ENCODE measurements at regions not wholly inside any gene's neighbourhood (a gene's known extent, or its start where the extent isn't known, plus 50 kb on each side); places are given as distances from the start of the nearest gene placed in this dataset.
"Not testable (repeated sequence)": the region's sequence is repeated elsewhere in the genome, so short reads cannot be mapped to it uniquely, and the experiment has no call there.

- no peak for DNase-seq
Measured at GRCh38 chr1:118297521-118297920, 112.5 kb upstream of the SPAG17 start.

DNA sequence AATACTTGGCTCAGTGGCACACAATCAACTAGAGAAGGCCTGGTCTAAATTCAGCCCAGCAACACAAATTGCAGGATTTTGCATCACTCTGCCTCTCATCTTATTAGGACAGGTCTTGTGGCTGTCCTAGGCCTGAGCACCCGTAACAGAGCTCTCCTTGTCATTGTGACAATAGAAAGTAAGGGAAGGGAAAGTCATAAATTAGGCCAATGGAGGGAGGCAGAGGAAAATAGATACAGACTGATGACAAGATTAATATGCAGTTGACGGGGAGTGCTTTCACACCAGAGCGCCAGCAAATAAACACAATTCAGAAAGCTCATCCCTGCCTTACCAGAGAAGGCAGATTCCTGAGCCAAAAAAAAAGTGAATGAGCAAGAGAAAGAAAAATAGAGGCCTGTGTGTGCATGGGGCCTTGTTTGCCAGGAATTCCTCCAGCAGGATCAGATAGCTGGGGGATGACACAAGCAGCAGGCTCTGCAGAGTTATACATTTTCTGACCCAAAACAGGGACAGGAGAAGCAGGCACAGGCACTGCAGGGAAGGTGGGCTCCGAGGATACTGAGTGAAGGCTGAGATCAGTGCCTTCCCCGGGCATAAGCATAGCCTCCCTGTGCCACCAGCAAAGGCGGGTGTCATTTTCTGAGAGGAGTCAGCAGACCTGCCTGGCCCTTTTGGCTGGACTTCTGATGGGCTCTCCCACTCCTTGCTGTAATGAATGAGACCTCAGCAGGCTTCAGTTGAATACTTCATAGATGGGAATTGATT is 110.0 kb upstream of the SPAG17 start:
- DNase-seq: no peak

- DNase-seq: no peak
Measured at GRCh38 chr1:118291661-118292060, 106.6 kb upstream of the SPAG17 start.

- no peak for DNase-seq
Measured at GRCh38 chr1:118290571-118290970, 105.5 kb upstream of the SPAG17 start.

DNA sequence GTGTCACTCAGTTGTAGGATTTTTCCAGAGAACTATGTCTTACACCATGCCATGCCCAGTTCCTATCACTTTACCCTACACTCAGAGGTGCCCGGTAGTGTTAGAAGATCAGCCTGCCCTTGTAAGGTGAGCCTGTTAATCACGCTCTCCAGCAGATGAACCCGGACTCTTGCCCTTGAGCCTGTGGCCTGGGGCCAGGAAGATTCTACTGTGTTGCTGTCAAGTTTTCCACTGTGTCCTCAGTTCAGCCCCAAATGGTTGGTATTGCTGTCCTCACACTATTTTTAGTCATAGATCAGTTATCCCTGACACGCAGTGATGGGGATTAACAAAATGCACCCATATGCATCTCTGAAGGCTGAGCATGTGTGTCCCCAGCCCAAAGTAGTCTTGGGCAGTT is 105.0 kb upstream of the SPAG17 start:
- no peak for DNase-seq

GRCh38 chr1:118280656-118281055 is 95.6 kb upstream of the SPAG17 start:
- not testable (repeated sequence) for DNase-seq

- DNase-seq: no peak
Measured at GRCh38 chr1:118275472-118276115, 90.6 kb upstream of the SPAG17 start.

DNA sequence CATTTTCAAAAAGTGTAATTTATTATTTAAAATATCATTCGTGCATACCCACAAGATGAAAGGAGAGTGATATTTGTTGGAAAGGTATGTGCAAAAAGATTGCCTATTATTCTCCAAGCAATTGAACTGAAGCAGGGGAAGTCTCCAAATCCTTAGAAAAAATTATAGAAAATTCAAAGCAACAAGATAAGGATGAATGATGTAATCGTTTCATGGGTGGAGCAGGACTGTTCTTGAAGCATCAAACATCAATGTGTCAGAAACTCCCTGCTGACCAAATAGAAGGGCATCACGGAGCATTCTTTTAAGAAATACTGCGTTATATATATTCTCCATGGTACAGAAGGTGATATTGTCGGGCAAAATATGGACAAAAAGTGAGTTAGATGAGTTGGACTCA is 87.9 kb upstream of the SPAG17 start:
- DNase-seq: no peak

DNA sequence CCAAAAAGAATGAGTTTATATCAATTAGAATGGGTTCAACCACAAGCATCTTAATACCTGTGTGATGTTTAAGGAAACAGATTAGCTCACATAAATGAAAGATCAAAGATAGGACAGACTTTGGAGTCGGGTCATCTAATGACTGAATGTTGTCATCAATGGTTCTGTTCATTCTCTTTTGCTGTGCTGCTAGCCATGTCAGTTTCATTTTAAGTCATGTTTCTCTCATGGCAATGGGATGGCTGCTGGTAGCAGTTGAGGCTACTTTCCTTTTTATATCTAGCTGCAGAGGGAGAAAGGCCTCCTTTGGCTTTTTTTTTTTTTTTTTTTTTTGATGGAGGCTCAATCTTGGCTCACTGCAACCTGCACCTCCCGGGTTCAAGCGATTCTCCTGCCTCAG is 86.9 kb upstream of the SPAG17 start:
- no peak for DNase-seq

GRCh38 chr1:118269598-118269997 is 84.6 kb upstream of the SPAG17 start:
- no peak for DNase-seq

- no peak for DNase-seq
Measured at GRCh38 chr1:118266436-118266835, 81.4 kb upstream of the SPAG17 start.

DNA sequence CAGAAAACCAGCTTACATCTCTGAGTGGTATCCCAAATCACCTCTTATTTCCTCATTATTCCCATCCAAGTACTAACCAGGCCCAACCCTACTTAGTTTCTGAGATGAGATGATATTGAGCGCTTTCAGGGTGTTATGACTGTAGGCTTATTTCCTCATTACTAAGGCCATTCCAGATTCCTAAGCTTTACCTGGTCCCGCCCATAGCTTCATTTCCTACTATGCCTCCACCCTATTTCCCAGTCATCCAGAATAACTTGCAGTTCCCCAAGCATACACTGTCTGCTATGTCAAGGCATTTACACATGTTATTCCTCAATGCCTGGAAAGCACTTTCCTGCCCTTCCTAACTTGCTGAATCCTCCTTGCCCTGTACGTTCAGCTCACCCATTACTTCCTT is 79.3 kb upstream of the SPAG17 start:
- no peak for DNase-seq

DNA sequence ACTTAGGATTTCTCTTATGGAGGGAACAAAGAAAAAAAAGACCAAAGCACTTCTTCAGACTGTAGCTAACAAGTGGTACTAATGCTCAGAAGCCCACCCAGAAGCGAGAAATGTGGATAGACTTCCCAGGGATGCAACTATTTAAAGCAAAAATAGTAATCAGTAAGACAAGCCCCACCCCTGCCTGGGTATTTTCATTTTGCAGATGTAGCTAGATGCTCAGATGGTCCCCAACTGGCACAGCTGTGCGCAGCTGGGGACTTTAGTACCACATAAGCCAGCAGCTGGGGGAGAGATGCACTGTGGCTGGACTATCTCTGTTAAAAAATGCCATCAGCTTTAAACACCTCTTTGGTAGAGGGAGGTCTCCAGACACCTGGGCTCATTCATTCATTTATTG is 77.8 kb upstream of the SPAG17 start:
- no peak for DNase-seq

DNA sequence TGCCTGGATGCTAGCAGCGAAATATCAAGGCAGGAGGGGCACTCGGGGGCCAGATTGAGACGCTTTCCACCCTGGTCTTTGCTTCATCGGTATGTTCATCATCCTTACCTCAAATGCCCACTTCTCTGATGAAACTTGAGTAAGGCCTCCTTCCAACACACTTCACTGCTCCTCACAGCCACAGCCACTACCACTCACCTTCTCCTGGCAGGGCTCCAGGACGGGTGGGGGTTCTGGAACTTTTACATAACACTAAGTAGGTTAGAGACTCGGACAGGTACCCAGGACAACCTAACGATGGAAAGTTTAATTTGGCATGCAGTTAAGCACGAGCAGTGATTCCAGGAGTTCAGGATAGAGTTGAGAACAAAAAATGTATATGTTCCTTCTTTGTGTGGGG is 73.9 kb upstream of the SPAG17 start:
- no peak for DNase-seq

- DNase-seq: no peak
Measured at GRCh38 chr1:118257946-118258345, 72.9 kb upstream of the SPAG17 start.

- DNase-seq: no peak
Measured at GRCh38 chr1:118254491-118255425, 69.7 kb upstream of the SPAG17 start.

DNA sequence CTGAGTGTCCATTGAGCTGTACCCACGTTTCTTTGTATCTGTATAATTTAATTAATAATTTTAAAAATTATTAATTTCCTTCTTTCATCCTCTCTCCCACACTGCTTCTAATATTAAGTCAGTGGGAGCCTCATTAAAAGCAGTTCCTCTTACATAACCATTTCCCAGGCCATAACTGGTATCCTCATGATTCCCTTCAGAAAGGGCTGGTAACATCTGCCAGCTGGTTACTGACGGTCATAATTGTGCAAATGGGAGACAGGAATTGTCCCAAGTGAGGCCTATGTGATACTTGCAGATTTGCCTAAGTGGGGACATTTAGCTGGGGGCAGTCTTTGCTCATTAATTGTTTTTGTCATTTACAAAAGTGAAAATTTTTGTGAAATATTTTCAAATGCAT is 69.0 kb upstream of the SPAG17 start:
- no peak for DNase-seq

GRCh38 chr1:118253053-118253915 is 68.3 kb upstream of the SPAG17 start:
- no peak for DNase-seq

DNA sequence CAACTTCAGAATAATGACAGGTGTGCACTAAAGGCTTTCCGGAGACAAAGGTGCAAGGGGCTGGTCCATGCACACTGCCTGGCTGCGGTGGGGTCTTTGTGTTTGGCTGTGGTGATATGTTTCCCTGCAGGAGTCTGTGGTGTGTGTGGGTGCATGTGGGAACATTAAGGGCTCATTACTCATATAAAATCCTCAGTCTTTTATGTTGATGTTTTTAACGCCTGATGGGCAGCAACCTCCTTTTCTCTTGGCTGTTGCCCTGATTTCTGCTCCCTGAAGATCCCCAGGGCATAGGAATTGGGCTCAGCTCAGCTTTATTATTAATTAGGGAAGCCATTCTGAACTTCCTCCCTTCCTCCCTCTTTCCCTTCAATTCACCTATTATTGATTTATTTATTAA is 67.6 kb upstream of the SPAG17 start:
- DNase-seq: no peak

GRCh38 chr1:118250232-118250631 is 65.2 kb upstream of the SPAG17 start:
- no peak for DNase-seq

DNA sequence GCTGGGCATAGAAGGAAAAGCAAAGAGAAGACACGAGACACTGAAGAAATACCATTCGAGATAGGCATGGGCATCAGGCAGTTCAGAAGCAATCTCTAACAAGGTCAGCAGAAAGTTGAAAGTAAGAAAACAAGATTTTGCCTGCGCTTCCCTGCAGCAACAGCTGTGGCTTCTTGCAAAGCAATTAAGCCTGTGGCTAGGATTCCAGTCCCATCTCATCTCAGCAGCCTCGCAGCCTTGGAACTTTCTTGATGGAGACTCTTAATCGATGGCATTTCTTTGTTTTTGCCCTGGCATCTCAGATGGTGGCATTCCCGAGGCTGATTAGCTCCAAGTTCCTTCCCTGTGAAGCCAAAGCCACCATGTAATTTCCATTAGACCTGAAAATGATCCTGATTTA is 64.6 kb upstream of the SPAG17 start:
- no peak for DNase-seq

- DNase-seq: no peak
Measured at GRCh38 chr1:118247593-118247992, 62.6 kb upstream of the SPAG17 start.

Data from right lung (tissue), 2 donors.